GM21619 (cell line): ENCODE measurements at regions not wholly inside any gene's neighbourhood (a gene's known extent, or its start where the extent isn't known, plus 50 kb on each side); places are given as distances from the start of the nearest gene placed in this dataset.
"Not testable (repeated sequence)": the region's sequence is repeated elsewhere in the genome, so short reads cannot be mapped to it uniquely, and the experiment has no call there.

ENCODE experiments used
- ATAC-seq: cut with Tn5 transposase; IDR thresholded peaks from one replicate; pipeline ENCODE4 v1.9.1; 2021; ENCODE audit not compliant: unreplicated experiment

- peak; percentile 61 for ATAC-seq
These were observed 324.3 kb downstream of the QKI start for GRCh38 chr6:163738725-163739407.

GRCh38 chr6:163738304-163738703, 323.8 kb downstream of the QKI start:
- ATAC-seq: no peak

GRCh38 chr6:163735076-163735475, 320.6 kb downstream of the QKI start:
- ATAC-seq: no peak

GRCh38 chr6:163733061-163733460, 318.5 kb downstream of the QKI start:
- ATAC-seq: no peak

- ATAC-seq: no peak
These were observed 318.0 kb downstream of the QKI start for GRCh38 chr6:163732479-163732878.

- not testable (repeated sequence) for ATAC-seq
These were observed 317.5 kb downstream of the QKI start for GRCh38 chr6:163732014-163732351.

- ATAC-seq: no peak
These were observed 316.9 kb downstream of the QKI start for GRCh38 chr6:163731215-163732013.

GRCh38 chr6:163730246-163731210, 316.0 kb downstream of the QKI start:
- no peak for ATAC-seq

GRCh38 chr6:163729127-163729872, 314.8 kb downstream of the QKI start:
- ATAC-seq: no peak

- ATAC-seq: no peak
These were observed 314.1 kb downstream of the QKI start for GRCh38 chr6:163728442-163729126.

GRCh38 chr6:163726037-163726695, 311.6 kb downstream of the QKI start:
- ATAC-seq: no peak

GRCh38 chr6:163725008-163725941, 310.8 kb downstream of the QKI start:
- ATAC-seq: no peak

- no peak for ATAC-seq
These were observed 309.7 kb downstream of the QKI start for GRCh38 chr6:163724196-163724595.

- ATAC-seq: no peak
These were observed 309.2 kb downstream of the QKI start for GRCh38 chr6:163723759-163724158.

- ATAC-seq: no peak
These were observed 307.6 kb downstream of the QKI start for GRCh38 chr6:163721922-163722692.

- no peak for ATAC-seq
These were observed 306.9 kb downstream of the QKI start for GRCh38 chr6:163721435-163721834.

- no peak for ATAC-seq
These were observed 306.1 kb downstream of the QKI start for GRCh38 chr6:163720460-163721235.
